CD8-positive, alpha-beta memory T cell (primary cell): ENCODE measurements at regions not wholly inside any gene's neighbourhood (a gene's known extent, or its start where the extent isn't known, plus 50 kb on each side); places are given as distances from the start of the nearest gene placed in this dataset.

Experiments used
- CTCF ChIA-PET: fragments of 350-600 bp; sonication (Branson Sonifier 250); formaldehyde crosslinking; loops from one replicate; lab custom pipeline; 2021; ENCODE audit warnings: antibody characterized with exemption; lab: Charles Lee
- POLR2A ChIA-PET: fragments of 350-600 bp; sonication (Branson Sonifier 250); formaldehyde crosslinking; loops from one replicate; lab custom pipeline; 2021; ENCODE audit warnings: antibody characterized with exemption; lab: Charles Lee
- DNase-seq, 5 donors: peaks; one replicate each; pipeline versions ENCODE4 v3.0.0 to v3.0.0-alpha.2; 2020 to 2022; ENCODE audit warnings: mixed read lengths in 1 of 5
- H3K27ac ChIP-seq: one replicate; pipeline ENCODE4 v1.7.0; 2013; ENCODE audit warnings: low read depth, mild to moderate bottlenecking, low read length, moderate library complexity
- H3K27me3 ChIP-seq: 2 replicates; pipeline ENCODE4 v1.7.0; 2013; ENCODE audit warnings: low read length, mild to moderate bottlenecking; ENCODE audit not compliant: insufficient read depth, poor library complexity, severe bottlenecking
- H3K36me3 ChIP-seq: 2 replicates; pipeline ENCODE4 v1.7.0; 2013; ENCODE audit warnings: mild to moderate bottlenecking, low read length, moderate library complexity; ENCODE audit not compliant: insufficient read depth
- H3K4me1 ChIP-seq: 2 replicates; pipeline ENCODE4 v1.7.0; 2013; ENCODE audit warnings: mild to moderate bottlenecking, low read length, moderate library complexity; ENCODE audit not compliant: insufficient read depth
- H3K4me3 ChIP-seq: 2 replicates; pipeline ENCODE4 v1.7.0; 2013; ENCODE audit warnings: mild to moderate bottlenecking, low read length
- H3K9me3 ChIP-seq: 2 replicates; pipeline ENCODE4 v1.7.0; 2013; ENCODE audit warnings: mild to moderate bottlenecking, low read length
- H3K27ac Mint-ChIP-seq, 8 donors: one replicate each; pipeline ENCODE4 v1.8.0; 2020 to 2021; ENCODE audit warnings: mixed read lengths in 8 of 8, mild to moderate bottlenecking in 6 of 8, inconsistent platforms in 3 of 8, moderate library complexity in 3 of 8
- H3K27me3 Mint-ChIP-seq, 2 donors: one replicate each; pipeline ENCODE4 v1.8.0; 2020 to 2021; ENCODE audit warnings: mixed read lengths in 2 of 2, mild to moderate bottlenecking in 1 of 2, moderate library complexity in 1 of 2
- H3K36me3 Mint-ChIP-seq, 3 donors: one replicate each; pipeline ENCODE4 v1.8.0; 2020 to 2021; ENCODE audit warnings: mixed read lengths in 3 of 3, inconsistent platforms in 1 of 3, mild to moderate bottlenecking in 1 of 3
- H3K4me1 Mint-ChIP-seq, 3 donors: one replicate each; pipeline ENCODE4 v1.8.0; 2020 to 2021; ENCODE audit warnings: mixed read lengths in 3 of 3, inconsistent platforms in 1 of 3, mild to moderate bottlenecking in 1 of 3
- H3K4me3 Mint-ChIP-seq, 7 donors: one replicate each; pipeline ENCODE4 v1.8.0; 2020 to 2021; ENCODE audit warnings: mixed read lengths in 7 of 7, mild to moderate bottlenecking in 6 of 7, moderate library complexity in 4 of 7, inconsistent platforms in 2 of 7
- H3K9me3 Mint-ChIP-seq, 5 donors: one replicate each; pipeline ENCODE4 v1.8.0; 2020 to 2022; ENCODE audit warnings: mixed read lengths in 5 of 5, mild to moderate bottlenecking in 3 of 5, moderate library complexity in 2 of 5, inconsistent platforms in 1 of 5

GRCh38 chrX:42948723-42949657, 171.0 kb upstream of the PPP1R2C start:
- H3K27me3 Mint-ChIP-seq, result no peaks in the 10 kb centered on the region
- no peaks in the 10 kb centered on the region for H3K36me3 ChIP-seq
- peak overlapping the region; percentile 72 to 98 (median 89) for H3K27ac Mint-ChIP-seq
- H3K27ac ChIP-seq, result no peak overlapping the region
- DNase-seq, result peak in 2 of 5 donors; percentile 63 to 68
- POLR2A ChIA-PET, result interaction anchor here (0.8 kb wide), 1 partner anchor 1044 kb away, joined by 3 read pairs; no protein-coding TSS in a partner anchor
- H3K9me3 Mint-ChIP-seq, result peaks cover 0 to 4% (median 0%) of the 10 kb centered on the region in 5 donors
- peaks cover 74 to 77% (median 74%) of the 10 kb centered on the region in 3 donors for H3K4me1 Mint-ChIP-seq
- peak overlapping the region; percentile 13 to 63 (median 46) for H3K4me3 Mint-ChIP-seq
- CTCF ChIA-PET, result interaction anchor here (1.7 kb wide), 1 partner anchor 1150 kb away, joined by 6 read pairs; no protein-coding TSS in a partner anchor
- peaks cover 49% of the 10 kb centered on the region for H3K4me1 ChIP-seq
- H3K27me3 ChIP-seq, result no peaks in the 10 kb centered on the region
- H3K9me3 ChIP-seq, result no peaks in the 10 kb centered on the region
- peaks cover 0 to 7% (median 5%) of the 10 kb centered on the region in 3 donors for H3K36me3 Mint-ChIP-seq
- no peak overlapping the region for H3K4me3 ChIP-seq

GRCh38 chrX:42951747-42952146, 173.8 kb upstream of the PPP1R2C start:
- no peaks in the 10 kb centered on the region for H3K27me3 ChIP-seq
- peak overlapping the region in 1 of 7 donors; percentile 5 for H3K4me3 Mint-ChIP-seq
- H3K4me1 ChIP-seq, result peaks cover 21% of the 10 kb centered on the region
- no peaks in the 10 kb centered on the region for H3K27me3 Mint-ChIP-seq
- peaks cover 0 to 7% (median 5%) of the 10 kb centered on the region in 3 donors for H3K36me3 Mint-ChIP-seq
- ChIA-PET CTCF (no interaction called here), POLR2A (no interaction called here)
- no peak overlapping the region for H3K4me3 ChIP-seq
- H3K9me3 Mint-ChIP-seq, result peaks cover 0 to 4% (median 0%) of the 10 kb centered on the region in 5 donors
- DNase-seq, result no peak
- peak overlapping the region in 6 of 8 donors; percentile 5 to 77 (median 42) for H3K27ac Mint-ChIP-seq
- H3K36me3 ChIP-seq, result no peaks in the 10 kb centered on the region
- no peak overlapping the region for H3K27ac ChIP-seq
- peaks cover 61 to 71% (median 68%) of the 10 kb centered on the region in 3 donors for H3K4me1 Mint-ChIP-seq
- H3K9me3 ChIP-seq, result no peaks in the 10 kb centered on the region

- Histone ChIP-seq H3K9me3 (no peaks in the 10 kb centered on the region), H3K27ac (no peak overlapping the region), H3K27me3 (no peaks in the 10 kb centered on the region), H3K36me3 (no peaks in the 10 kb centered on the region), H3K4me3 (no peak overlapping the region), H3K4me1 (peaks cover 13% of the 10 kb centered on the region)
- H3K4me3 Mint-ChIP-seq, result no peak overlapping the region
- H3K36me3 Mint-ChIP-seq, result peaks cover 0 to 7% (median 5%) of the 10 kb centered on the region in 3 donors
- POLR2A ChIA-PET, result no interaction called here
- CTCF ChIA-PET, result no interaction called here
- H3K4me1 Mint-ChIP-seq, result peaks cover 53 to 65% (median 60%) of the 10 kb centered on the region in 3 donors
- peak overlapping the region in 1 of 8 donors; percentile 17 for H3K27ac Mint-ChIP-seq
- H3K9me3 Mint-ChIP-seq, result peaks cover 0 to 4% (median 0%) of the 10 kb centered on the region in 5 donors
- DNase-seq, result no peak
- no peaks in the 10 kb centered on the region for H3K27me3 Mint-ChIP-seq
These were observed 174.7 kb upstream of the PPP1R2C start for GRCh38 chrX:42952621-42953020.

- peak overlapping the region in 2 of 7 donors; percentile 22 to 70 for H3K4me3 Mint-ChIP-seq
- H3K27ac ChIP-seq, result no peak overlapping the region
- no peaks in the 10 kb centered on the region for H3K4me1 ChIP-seq
- peaks cover 0 to 6% (median 1%) of the 10 kb centered on the region in 5 donors for H3K9me3 Mint-ChIP-seq
- no peak overlapping the region for H3K4me3 ChIP-seq
- peaks cover 3 to 7% (median 4%) of the 10 kb centered on the region in 3 donors for H3K36me3 Mint-ChIP-seq
- CTCF ChIA-PET, result no interaction called here
- peaks cover 31 to 42% (median 37%) of the 10 kb centered on the region in 3 donors for H3K4me1 Mint-ChIP-seq
- H3K27me3 Mint-ChIP-seq, result peaks cover 0 to 2% of the 10 kb centered on the region in 2 donors
- H3K36me3 ChIP-seq, result no peaks in the 10 kb centered on the region
- H3K27ac Mint-ChIP-seq, result peak overlapping the region in 1 of 8 donors; percentile 53
- POLR2A ChIA-PET, result no interaction called here
- no peak for DNase-seq
- H3K27me3 ChIP-seq, result no peaks in the 10 kb centered on the region
- no peaks in the 10 kb centered on the region for H3K9me3 ChIP-seq
These were observed 176.9 kb upstream of the PPP1R2C start for GRCh38 chrX:42954880-42955279.

- Mint-ChIP-seq H3K4me1 (peaks cover 31 to 39% (median 37%) of the 10 kb centered on the region in 3 donors), H3K27ac (peak overlapping the region in 2 of 8 donors; percentile 48 to 70), H3K27me3 (peaks cover 0 to 3% of the 10 kb centered on the region in 2 donors), H3K4me3 (peak overlapping the region in 4 of 7 donors; percentile 9 to 70 (median 48)), H3K9me3 (peaks cover 0 to 9% (median 2%) of the 10 kb centered on the region in 5 donors), H3K36me3 (peaks cover 3 to 7% (median 6%) of the 10 kb centered on the region in 3 donors)
- POLR2A ChIA-PET, result no interaction called here
- Histone ChIP-seq H3K4me1 (no peaks in the 10 kb centered on the region), H3K27ac (no peak overlapping the region), H3K27me3 (no peaks in the 10 kb centered on the region), H3K4me3 (no peak overlapping the region), H3K9me3 (no peaks in the 10 kb centered on the region), H3K36me3 (no peaks in the 10 kb centered on the region)
- no peak for DNase-seq
- CTCF ChIA-PET, result no interaction called here
These were observed 177.4 kb upstream of the PPP1R2C start for GRCh38 chrX:42955349-42955748.

GRCh38 chrX:42967681-42968300, 189.8 kb upstream of the PPP1R2C start:
- Histone ChIP-seq H3K4me1 (no peaks in the 10 kb centered on the region), H3K4me3 (no peak overlapping the region), H3K36me3 (no peaks in the 10 kb centered on the region), H3K27ac (no peak overlapping the region), H3K27me3 (no peaks in the 10 kb centered on the region), H3K9me3 (no peaks in the 10 kb centered on the region)
- Mint-ChIP-seq H3K4me3 (no peak overlapping the region), H3K4me1 (peaks cover 0 to 4% (median 0%) of the 10 kb centered on the region in 3 donors), H3K27me3 (no peaks in the 10 kb centered on the region), H3K36me3 (peaks cover 0 to 12% (median 0%) of the 10 kb centered on the region in 3 donors), H3K9me3 (peaks cover 0 to 5% (median 0%) of the 10 kb centered on the region in 5 donors), H3K27ac (no peak overlapping the region)
- DNase-seq, result no peak
- ChIA-PET CTCF (no interaction called here), POLR2A (interaction anchor here (0.6 kb wide), 1 partner anchor 1003 kb away, joined by 3 read pairs; no protein-coding TSS in a partner anchor)

GRCh38 chrX:42973321-42973720, 195.4 kb upstream of the PPP1R2C start:
- H3K27ac Mint-ChIP-seq, result peak overlapping the region in 1 of 8 donors; percentile 29
- Histone ChIP-seq H3K9me3 (no peaks in the 10 kb centered on the region), H3K4me1 (peaks cover 5% of the 10 kb centered on the region), H3K4me3 (no peak overlapping the region), H3K27ac (no peak overlapping the region), H3K27me3 (no peaks in the 10 kb centered on the region), H3K36me3 (no peaks in the 10 kb centered on the region)
- H3K36me3 Mint-ChIP-seq, result peaks cover 0 to 15% (median 0%) of the 10 kb centered on the region in 3 donors
- DNase-seq, result no peak
- H3K4me3 Mint-ChIP-seq, result no peak overlapping the region
- peaks cover 3 to 5% (median 4%) of the 10 kb centered on the region in 3 donors for H3K4me1 Mint-ChIP-seq
- H3K9me3 Mint-ChIP-seq, result peaks cover 0 to 5% (median 0%) of the 10 kb centered on the region in 5 donors
- CTCF ChIA-PET, result no interaction called here
- H3K27me3 Mint-ChIP-seq, result no peaks in the 10 kb centered on the region
- POLR2A ChIA-PET, result no interaction called here
